NCI-H1092 treated with DMSO at 0.1 percent for 48 hours (cell line): ENCODE measurements at regions not wholly inside any gene's neighbourhood (a gene's known extent, or its start where the extent isn't known, plus 50 kb on each side); places are given as distances from the start of the nearest gene placed in this dataset.

Source experiments
- DNase-seq: peaks from one replicate; lab custom pipeline; 2025; lab: John Stamatoyannopoulos, UW

GRCh38 chr5:12003680-12004079, 99.4 kb upstream of the CTNND2 start:
- DNase-seq: no peak

- DNase-seq: no peak
Observed at GRCh38 chr5:11998397-11998796, 94.2 kb upstream of the CTNND2 start.

GRCh38 chr5:11997942-11998341, 93.7 kb upstream of the CTNND2 start:
- DNase-seq: no peak

DNA sequence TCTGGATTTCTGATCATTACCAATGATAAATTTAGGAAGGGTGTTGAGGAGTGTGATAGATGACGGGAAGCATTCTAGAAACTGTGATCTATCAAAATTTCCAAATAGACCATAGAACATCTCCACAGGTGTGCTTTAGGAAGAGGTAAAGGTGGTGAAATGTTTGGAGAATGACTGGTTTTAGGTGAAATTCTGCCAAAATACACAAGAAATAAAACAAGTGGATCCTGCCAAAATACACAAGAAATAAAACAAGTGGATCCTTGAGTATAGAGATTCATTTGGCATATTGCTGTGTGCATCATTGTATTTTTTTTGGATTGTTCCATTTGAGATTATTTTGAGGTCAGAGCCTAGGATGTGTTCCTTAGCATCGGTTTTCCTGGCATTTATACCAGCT, 88.3 kb upstream of the CTNND2 start:
- no peak for DNase-seq

DNA sequence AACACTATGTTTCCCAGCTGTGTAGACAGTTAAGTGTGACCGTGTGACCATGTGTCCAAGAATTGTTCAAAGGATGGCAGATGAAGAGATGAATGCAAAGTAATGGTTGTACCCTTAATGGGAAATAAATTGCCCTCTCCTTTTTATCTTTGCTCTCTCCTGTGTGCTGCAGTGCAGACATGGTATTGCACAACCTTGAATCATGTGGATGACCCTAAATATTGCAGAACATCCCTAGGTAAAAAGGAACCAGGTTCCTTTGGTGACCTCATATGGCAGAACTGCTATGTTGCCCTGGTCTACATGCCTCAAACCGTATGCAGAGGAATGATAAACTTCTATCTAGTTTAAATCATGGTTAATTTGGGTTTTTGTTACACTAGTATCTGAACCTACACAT, 81.7 kb upstream of the CTNND2 start:
- no peak for DNase-seq

DNA sequence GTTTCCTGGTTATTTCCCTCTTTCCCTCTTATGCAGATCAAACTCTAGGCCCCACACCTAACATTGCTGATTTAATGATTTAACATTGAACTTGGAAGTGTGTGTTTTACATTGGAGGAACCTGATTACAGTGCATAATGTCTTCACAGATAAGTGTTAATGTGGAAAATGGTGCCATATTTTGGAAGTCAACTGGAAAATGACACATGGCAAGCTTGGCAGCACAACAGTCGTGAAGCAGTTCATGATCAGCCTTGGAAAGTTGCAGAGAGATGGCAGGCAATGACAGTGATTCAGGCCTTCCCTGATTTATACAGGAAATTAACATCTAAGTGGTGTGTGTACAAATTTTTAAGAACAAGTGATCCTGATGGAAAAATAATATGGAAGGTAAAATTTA, 80.0 kb upstream of the CTNND2 start:
- DNase-seq: no peak

- no peak for DNase-seq
Observed at GRCh38 chr5:11981986-11982385, 77.7 kb upstream of the CTNND2 start.

DNA sequence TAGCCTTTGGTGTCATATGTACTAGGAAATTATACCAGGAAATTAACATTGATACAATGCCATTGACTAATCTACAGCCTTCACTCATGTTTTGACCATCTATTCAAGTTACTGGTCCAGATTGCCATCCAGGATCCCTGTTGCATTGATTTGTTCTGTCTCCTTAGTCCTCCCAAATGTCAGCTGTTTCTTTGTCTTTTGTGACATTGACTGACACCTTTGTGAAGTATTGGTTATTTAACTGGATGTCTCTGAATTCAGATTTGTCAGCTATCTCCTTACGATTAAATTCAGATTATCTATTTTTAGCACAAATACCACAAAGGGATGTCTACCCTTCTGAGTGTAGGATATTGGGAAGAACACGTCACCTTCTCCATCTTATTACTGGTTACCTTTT, 73.7 kb upstream of the CTNND2 start:
- no peak for DNase-seq

GRCh38 chr5:11973469-11973868, 69.2 kb upstream of the CTNND2 start:
- no peak for DNase-seq

DNA sequence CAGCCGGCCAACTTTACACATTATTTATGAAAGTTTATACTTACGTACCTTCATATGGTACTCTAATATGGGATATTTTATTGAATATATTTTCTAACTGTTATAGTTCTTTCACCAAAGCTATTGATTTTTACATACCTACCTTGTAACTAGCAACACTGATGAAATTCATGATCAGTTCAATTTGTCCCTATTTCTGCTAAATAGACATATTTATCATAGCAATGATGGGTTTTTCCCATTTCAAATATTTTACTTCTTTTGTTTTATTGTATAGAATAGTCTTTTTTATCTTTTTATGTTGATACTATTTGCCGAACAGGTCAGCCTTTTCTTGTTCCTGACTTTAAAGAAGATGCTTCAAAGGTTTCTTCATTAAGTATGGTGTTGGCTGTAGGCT, 59.0 kb upstream of the CTNND2 start:
- DNase-seq: no peak

- no peak for DNase-seq
Observed at GRCh38 chr5:11962122-11962521, 57.9 kb upstream of the CTNND2 start.

GRCh38 chr5:11958321-11958720, 54.1 kb upstream of the CTNND2 start:
- DNase-seq: no peak

- DNase-seq: no peak
Observed at GRCh38 chr5:11955331-11955730, 51.1 kb upstream of the CTNND2 start.
